Amniotic epithelial cell (primary cell): ENCODE measurements at regions not wholly inside any gene's neighbourhood (a gene's known extent, or its start where the extent isn't known, plus 50 kb on each side); places are given as distances from the start of the nearest gene placed in this dataset.
A peak's percentile ranks its signal among the peaks of the same experiment; 100 is the strongest.

Experiments
- DNase-seq: peaks from one replicate; pipeline ENCODE4 v3.0.0-alpha.2; 2010; ENCODE audit warnings: low read depth

GRCh38 chr9:108607607-108608006, 248.2 kb downstream of the ACTL7B start:
- DNase-seq: no peak

DNA sequence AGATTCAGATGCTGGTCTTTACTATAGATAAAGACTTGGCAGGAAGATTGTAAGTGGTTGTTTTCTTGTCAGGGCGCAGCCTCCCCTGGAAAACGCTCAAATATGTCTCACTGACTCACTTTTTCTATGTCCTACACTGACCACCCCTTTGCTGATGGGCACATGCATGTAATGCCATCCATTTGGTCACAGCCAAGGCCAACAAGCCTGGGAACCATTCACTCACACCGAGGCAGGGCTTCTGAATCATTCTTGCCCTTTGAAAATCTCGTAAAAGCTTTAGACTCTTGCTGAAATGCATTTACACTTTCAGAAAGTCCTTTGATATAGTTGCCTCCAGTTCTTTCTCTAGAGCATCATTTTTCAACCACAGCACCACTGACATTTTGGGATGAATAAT, 249.4 kb downstream of the ACTL7B start:
- DNase-seq: no peak

GRCh38 chr9:108603141-108603540, 252.6 kb downstream of the ACTL7B start:
- DNase-seq: no peak

DNA sequence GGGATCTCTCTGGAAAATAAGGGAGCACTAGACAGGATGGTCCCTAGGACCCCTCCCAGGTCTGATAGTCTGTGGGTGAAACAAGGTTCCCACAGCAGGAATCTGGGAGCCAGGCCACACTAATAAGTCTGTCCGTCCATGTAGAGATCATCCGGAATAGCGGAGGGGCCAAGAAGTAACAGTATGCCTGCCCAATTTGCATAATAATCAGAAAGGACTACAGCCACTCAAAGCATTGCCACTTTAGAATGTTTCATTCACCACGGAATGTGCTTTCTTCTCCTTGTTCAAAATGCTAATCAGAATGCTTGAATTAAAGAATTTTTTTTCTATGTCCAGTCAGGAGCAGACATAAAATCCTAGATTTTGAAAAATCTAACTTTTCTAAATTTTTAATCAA, 254.9 kb downstream of the ACTL7B start:
- no peak for DNase-seq

GRCh38 chr9:108599571-108599970, 256.2 kb downstream of the ACTL7B start:
- no peak for DNase-seq

- DNase-seq: no peak
These were observed 264.7 kb downstream of the ACTL7B start for GRCh38 chr9:108591121-108591520.

GRCh38 chr9:108588246-108588645, 267.5 kb downstream of the ACTL7B start:
- DNase-seq: no peak

GRCh38 chr9:108586471-108587139, 269.2 kb downstream of the ACTL7B start:
- no peak for DNase-seq

- DNase-seq: no peak
These were observed 270.9 kb downstream of the ACTL7B start for GRCh38 chr9:108584860-108585259.

DNA sequence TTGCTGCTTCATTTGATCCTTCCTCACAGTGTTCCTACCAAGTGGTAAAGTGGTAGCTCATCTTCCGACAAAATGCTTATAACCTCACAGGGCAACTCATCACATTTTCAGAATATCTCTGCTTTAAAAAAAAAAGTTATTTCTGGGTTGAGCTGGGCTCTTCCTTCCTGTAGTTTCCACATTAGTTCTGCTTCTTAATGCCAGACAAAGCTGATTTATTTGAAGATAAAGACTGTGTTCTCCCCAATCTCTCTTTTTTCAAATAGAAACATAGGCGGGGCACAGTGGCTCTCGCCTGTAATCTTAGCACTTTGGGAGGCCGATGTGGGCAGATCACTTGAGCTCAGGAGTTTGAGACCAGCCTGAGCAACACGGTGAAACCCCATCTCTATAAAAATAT, 273.1 kb downstream of the ACTL7B start:
- no peak for DNase-seq

GRCh38 chr9:108579757-108580439, 275.9 kb downstream of the ACTL7B start:
- peak; percentile 25 for DNase-seq

GRCh38 chr9:108575276-108575675, 280.5 kb downstream of the ACTL7B start:
- DNase-seq: no peak

GRCh38 chr9:108569624-108570023, 286.2 kb downstream of the ACTL7B start:
- peak; percentile 22 for DNase-seq

DNA sequence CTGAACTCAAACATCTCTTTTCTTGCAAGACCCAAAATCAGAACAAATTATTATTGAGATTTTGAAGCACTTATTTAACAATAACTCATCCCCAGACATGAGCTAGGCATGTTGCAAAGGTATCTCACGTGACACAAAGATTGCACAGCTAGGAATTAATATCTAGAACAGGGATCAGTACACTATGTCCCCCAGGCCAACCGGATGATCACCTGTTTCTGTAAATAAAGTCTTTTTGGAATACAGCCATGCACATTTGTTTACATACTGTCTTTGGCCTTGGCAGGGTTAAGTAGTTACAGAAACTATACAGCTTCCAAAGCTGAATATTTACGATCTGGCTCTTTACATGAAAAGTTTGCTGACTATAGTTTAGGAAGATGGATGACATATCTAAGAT, 287.7 kb downstream of the ACTL7B start:
- DNase-seq: no peak

DNA sequence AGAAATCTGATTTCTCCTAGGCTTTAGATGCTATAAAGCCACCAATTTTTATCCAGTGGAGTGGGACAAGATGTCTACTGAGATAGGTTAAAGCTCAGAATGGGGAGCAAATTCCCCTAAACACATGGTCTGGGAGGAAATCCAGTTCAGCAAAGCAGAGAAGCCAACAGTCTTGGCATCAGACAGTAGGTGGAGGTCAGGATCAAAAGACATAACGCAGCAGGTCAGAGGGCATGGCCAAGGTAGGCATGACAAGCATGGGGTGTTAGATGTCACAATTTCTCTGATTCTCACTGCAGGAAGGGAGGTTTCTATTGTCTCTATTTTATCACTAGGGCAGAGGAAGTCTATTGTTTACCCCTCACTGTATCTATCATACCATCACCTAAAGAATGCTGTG, 288.2 kb downstream of the ACTL7B start:
- DNase-seq: no peak

GRCh38 chr9:108565651-108566378, 290.0 kb downstream of the ACTL7B start:
- peak; percentile 81 for DNase-seq

- DNase-seq: peak; percentile 45
These were observed 293.6 kb downstream of the ACTL7B start for GRCh38 chr9:108562176-108562575.

GRCh38 chr9:108559432-108559831, 296.4 kb downstream of the ACTL7B start:
- DNase-seq: no peak

DNA sequence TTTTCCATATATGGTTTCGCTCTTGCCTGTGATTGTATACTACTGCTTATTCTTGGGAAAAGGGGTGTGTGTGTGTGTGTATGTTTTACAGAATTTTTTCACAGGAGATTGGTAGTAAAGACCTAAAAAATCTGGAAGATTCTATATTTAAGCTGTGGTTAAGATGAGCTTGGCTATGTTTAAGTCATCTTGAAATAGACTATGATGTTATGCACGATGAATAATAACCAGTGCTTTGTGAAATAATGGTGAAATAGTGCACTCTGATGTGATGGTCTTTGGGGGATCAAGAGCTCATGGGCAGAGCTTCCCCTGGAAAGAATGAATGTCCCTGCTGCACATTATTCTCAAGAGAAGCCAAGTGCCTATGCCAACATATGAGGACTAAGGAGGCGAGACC, 301.0 kb downstream of the ACTL7B start:
- no peak for DNase-seq

- no peak for DNase-seq
These were observed 302.6 kb downstream of the ACTL7B start for GRCh38 chr9:108553111-108553635.

DNA sequence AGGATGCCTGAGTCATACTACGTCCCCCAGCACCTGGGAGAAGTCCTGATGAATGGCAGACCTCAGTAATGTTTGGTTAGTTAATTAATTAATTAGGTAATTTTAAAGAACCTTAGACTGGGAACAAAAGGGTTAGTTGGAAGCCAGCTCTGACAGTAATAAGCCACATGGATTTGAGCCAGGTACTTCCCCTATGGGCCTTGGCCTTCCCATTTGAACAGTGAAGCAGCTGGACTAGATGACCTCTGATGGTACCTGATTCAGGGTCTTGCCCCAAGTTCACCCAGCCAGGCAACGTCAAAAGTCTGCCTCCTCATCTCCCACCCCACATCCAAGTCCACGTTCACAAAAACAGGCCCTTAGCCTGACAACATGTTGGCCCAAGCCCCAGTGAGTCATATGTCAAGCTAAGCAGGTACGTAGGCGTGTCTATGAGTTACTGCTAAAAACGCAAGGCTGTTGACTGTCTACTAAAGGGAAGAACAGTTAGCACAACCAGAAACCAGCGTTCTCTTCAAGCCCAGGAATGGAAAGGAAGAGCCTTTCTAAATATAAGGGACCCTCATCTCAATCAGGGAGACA, 303.2 kb downstream of the ACTL7B start:
- peak; percentile 68 for DNase-seq

- DNase-seq: peak; percentile 84
These were observed 304.6 kb downstream of the ACTL7B start for GRCh38 chr9:108551030-108551841.
